ENCODE measurements at regions not wholly inside any gene's neighbourhood (a gene's known extent, or its start where the extent isn't known, plus 50 kb on each side); places are given as distances from the start of the nearest gene placed in this dataset.

GRCh38 chr10:130606001-130606405 is 469.8 kb downstream of the GLRX3 start:
- Histone ChIP-seq H3K4me3 (ENCODE audit: low read depth, low read length) (no peak overlapping the region), H3K9me3 (ENCODE audit: control insufficient read depth, insufficient read depth, low read length) (no peaks in the 10 kb centered on the region; the same call in 1 of the 2 replicates), H3K4me1 (ENCODE audit: control insufficient read depth, insufficient read depth, low read length) (no peaks in the 10 kb centered on the region), H3K36me3 (ENCODE audit: control insufficient read depth, insufficient read depth, low read length) (no peaks in the 10 kb centered on the region), H3K27ac (ENCODE audit: low read depth, low read length) (no peak overlapping the region), H3K9ac (ENCODE audit: low read depth, low read length) (no peak overlapping the region), H3K27me3 (ENCODE audit: control insufficient read depth, insufficient read depth, low read length) (no peaks in the 10 kb centered on the region)

DNA sequence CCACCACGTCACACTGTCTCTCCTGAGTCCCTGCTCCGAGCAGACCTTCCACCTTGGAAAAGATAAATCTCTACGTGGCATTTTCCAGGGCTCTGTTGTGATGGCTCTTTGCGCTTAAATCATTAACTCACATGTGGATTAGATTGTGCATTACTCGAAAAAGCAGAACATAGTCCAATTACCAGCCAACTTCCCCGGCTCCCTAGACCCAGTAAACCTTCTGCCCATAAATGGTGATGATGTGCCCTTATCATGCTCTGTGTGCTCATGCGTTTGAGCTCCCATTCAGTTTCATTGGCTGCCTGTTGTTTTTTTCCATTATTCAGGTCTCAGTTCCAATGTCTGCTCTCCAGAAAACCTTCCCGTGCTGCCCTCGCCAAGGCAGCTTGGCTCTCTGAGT is 471.2 kb downstream of the GLRX3 start:
- no peaks in the 10 kb centered on the region for H3K36me3 ChIP-seq (ENCODE audit: control insufficient read depth, insufficient read depth, low read length)
- H3K9ac ChIP-seq (ENCODE audit: low read depth, low read length), result no peak overlapping the region
- H3K4me3 ChIP-seq (ENCODE audit: low read depth, low read length), result no peak overlapping the region
- H3K4me1 ChIP-seq (ENCODE audit: control insufficient read depth, insufficient read depth, low read length), result no peaks in the 10 kb centered on the region
- H3K27me3 ChIP-seq (ENCODE audit: control insufficient read depth, insufficient read depth, low read length), result no peaks in the 10 kb centered on the region
- no peak overlapping the region for H3K27ac ChIP-seq (ENCODE audit: low read depth, low read length)
- peaks cover under 1% of the 10 kb centered on the region; the same call in 1 of the 2 replicates for H3K9me3 ChIP-seq (ENCODE audit: control insufficient read depth, insufficient read depth, low read length)

DNA sequence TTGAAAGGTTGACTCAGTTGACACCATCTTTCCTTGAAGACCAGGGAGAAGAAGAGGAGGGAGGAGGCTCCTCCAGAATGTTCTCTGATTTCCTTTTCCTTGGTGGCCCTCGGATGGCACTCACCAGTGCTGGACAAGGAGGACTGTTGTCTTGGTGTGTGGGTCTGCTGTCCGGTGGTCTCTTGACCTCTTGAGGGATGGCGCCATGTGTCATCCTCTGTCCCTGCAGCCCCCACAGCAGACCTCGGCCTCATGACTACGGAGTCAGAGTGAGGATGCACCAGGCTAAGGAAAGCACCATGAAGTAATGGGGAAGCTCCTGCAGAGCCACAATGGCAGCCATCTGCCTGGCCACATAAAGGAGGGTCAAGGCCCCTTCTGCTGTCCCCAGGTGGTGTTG is 475.0 kb downstream of the GLRX3 start:
- no peak overlapping the region for H3K27ac ChIP-seq (ENCODE audit: low read depth, low read length)
- no peaks in the 10 kb centered on the region for H3K27me3 ChIP-seq (ENCODE audit: control insufficient read depth, insufficient read depth, low read length)
- no peak overlapping the region for H3K4me3 ChIP-seq (ENCODE audit: low read depth, low read length)
- H3K9ac ChIP-seq (ENCODE audit: low read depth, low read length), result no peak overlapping the region
- peaks cover 17% of the 10 kb centered on the region for H3K4me1 ChIP-seq (ENCODE audit: control insufficient read depth, insufficient read depth, low read length)
- H3K36me3 ChIP-seq (ENCODE audit: control insufficient read depth, insufficient read depth, low read length), result no peaks in the 10 kb centered on the region
- H3K9me3 ChIP-seq (ENCODE audit: control insufficient read depth, insufficient read depth, low read length), result peaks cover 11% of the 10 kb centered on the region; the same call in 1 of the 2 replicates

GRCh38 chr10:130615457-130615856 is 479.3 kb downstream of the GLRX3 start:
- Histone ChIP-seq H3K27ac (ENCODE audit: low read depth, low read length) (no peak overlapping the region), H3K4me3 (ENCODE audit: low read depth, low read length) (peak overlapping the region; percentile 12; the same call in 1 of the 2 replicates), H3K9me3 (ENCODE audit: control insufficient read depth, insufficient read depth, low read length) (peaks cover 11% of the 10 kb centered on the region; the same call in 1 of the 2 replicates), H3K27me3 (ENCODE audit: control insufficient read depth, insufficient read depth, low read length) (no peaks in the 10 kb centered on the region), H3K4me1 (ENCODE audit: control insufficient read depth, insufficient read depth, low read length) (peaks cover 25% of the 10 kb centered on the region), H3K36me3 (ENCODE audit: control insufficient read depth, insufficient read depth, low read length) (no peaks in the 10 kb centered on the region), H3K9ac (ENCODE audit: low read depth, low read length) (no peak overlapping the region)

GRCh38 chr10:130617985-130618384 is 481.8 kb downstream of the GLRX3 start:
- Histone ChIP-seq H3K9me3 (ENCODE audit: control insufficient read depth, insufficient read depth, low read length) (peaks cover 4% of the 10 kb centered on the region; the same call in 1 of the 2 replicates), H3K9ac (ENCODE audit: low read depth, low read length) (no peak overlapping the region), H3K27ac (ENCODE audit: low read depth, low read length) (no peak overlapping the region), H3K4me3 (ENCODE audit: low read depth, low read length) (no peak overlapping the region), H3K4me1 (ENCODE audit: control insufficient read depth, insufficient read depth, low read length) (peaks cover 34% of the 10 kb centered on the region), H3K36me3 (ENCODE audit: control insufficient read depth, insufficient read depth, low read length) (no peaks in the 10 kb centered on the region), H3K27me3 (ENCODE audit: control insufficient read depth, insufficient read depth, low read length) (no peaks in the 10 kb centered on the region)

DNA sequence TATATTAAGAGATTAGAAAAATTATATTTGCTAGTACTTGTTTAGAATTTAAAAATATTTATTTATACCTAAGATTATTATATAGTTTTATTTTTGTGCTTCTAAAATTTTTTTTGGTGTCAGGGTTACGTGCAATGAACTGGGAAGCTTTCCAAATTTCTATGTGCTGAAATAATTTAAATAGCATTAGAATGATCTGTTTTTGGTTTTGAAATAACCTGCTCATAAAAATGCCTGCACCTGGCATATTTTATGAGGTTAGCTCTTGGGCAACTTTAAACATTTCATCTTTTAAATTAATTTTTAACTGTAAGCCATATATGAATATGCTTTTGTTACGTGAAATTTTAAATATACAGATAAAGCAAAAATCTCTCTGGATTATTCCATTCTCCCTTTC is 482.5 kb downstream of the GLRX3 start:
- Histone ChIP-seq H3K36me3 (ENCODE audit: control insufficient read depth, insufficient read depth, low read length) (no peaks in the 10 kb centered on the region), H3K4me3 (ENCODE audit: low read depth, low read length) (no peak overlapping the region), H3K27me3 (ENCODE audit: control insufficient read depth, insufficient read depth, low read length) (no peaks in the 10 kb centered on the region), H3K4me1 (ENCODE audit: control insufficient read depth, insufficient read depth, low read length) (peaks cover 34% of the 10 kb centered on the region), H3K27ac (ENCODE audit: low read depth, low read length) (no peak overlapping the region), H3K9ac (ENCODE audit: low read depth, low read length) (no peak overlapping the region), H3K9me3 (ENCODE audit: control insufficient read depth, insufficient read depth, low read length) (no peaks in the 10 kb centered on the region)

GRCh38 chr10:130621231-130621775 is 485.1 kb downstream of the GLRX3 start:
- Histone ChIP-seq H3K27me3 (ENCODE audit: control insufficient read depth, insufficient read depth, low read length) (no peaks in the 10 kb centered on the region), H3K27ac (ENCODE audit: low read depth, low read length) (no peak overlapping the region), H3K4me1 (ENCODE audit: control insufficient read depth, insufficient read depth, low read length) (peaks cover 17% of the 10 kb centered on the region), H3K36me3 (ENCODE audit: control insufficient read depth, insufficient read depth, low read length) (no peaks in the 10 kb centered on the region), H3K4me3 (ENCODE audit: low read depth, low read length) (no peak overlapping the region), H3K9me3 (ENCODE audit: control insufficient read depth, insufficient read depth, low read length) (no peaks in the 10 kb centered on the region), H3K9ac (ENCODE audit: low read depth, low read length) (no peak overlapping the region)

DNA sequence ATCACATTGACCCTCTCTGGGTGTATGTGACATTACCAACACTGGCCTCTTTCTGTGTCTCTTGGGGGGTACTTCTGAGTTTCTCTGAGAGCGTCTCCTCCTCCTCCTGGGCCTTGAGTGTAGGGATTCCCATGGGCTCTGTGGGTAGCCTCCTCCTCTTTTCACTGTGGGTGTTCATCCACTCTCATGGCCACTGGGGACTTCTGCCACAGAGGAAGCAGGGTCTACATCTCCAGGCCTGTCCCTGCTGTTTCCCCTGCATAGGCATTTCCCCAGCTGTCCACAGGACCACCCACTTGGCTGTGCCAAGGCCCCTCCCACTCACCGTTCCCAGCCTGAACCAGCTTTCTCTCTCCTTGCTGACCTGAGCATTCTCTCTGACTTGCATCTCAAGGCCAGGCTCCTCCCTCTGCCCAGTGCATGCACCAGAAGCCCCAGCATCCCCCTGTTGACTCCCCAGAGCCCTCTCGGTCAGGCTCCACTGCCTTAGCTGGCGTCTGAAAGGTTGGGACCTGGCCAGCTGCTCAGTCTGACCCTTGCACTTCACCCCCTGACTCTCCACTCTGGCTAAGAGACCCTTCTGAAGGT is 487.6 kb downstream of the GLRX3 start:
- no peak overlapping the region for H3K27ac ChIP-seq (ENCODE audit: low read depth, low read length)
- H3K4me1 ChIP-seq (ENCODE audit: control insufficient read depth, insufficient read depth, low read length), result peaks cover 9% of the 10 kb centered on the region
- no peak overlapping the region for H3K9ac ChIP-seq (ENCODE audit: low read depth, low read length)
- no peaks in the 10 kb centered on the region for H3K27me3 ChIP-seq (ENCODE audit: control insufficient read depth, insufficient read depth, low read length)
- no peaks in the 10 kb centered on the region for H3K36me3 ChIP-seq (ENCODE audit: control insufficient read depth, insufficient read depth, low read length)
- H3K9me3 ChIP-seq (ENCODE audit: control insufficient read depth, insufficient read depth, low read length), result no peaks in the 10 kb centered on the region
- no peak overlapping the region for H3K4me3 ChIP-seq (ENCODE audit: low read depth, low read length)

GRCh38 chr10:130627346-130628045 is 491.3 kb downstream of the GLRX3 start:
- Histone ChIP-seq H3K27me3 (ENCODE audit: control insufficient read depth, insufficient read depth, low read length) (no peaks in the 10 kb centered on the region), H3K27ac (ENCODE audit: low read depth, low read length) (no peak overlapping the region), H3K36me3 (ENCODE audit: control insufficient read depth, insufficient read depth, low read length) (no peaks in the 10 kb centered on the region), H3K9ac (ENCODE audit: low read depth, low read length) (no peak overlapping the region), H3K4me3 (ENCODE audit: low read depth, low read length) (no peak overlapping the region), H3K9me3 (ENCODE audit: control insufficient read depth, insufficient read depth, low read length) (no peaks in the 10 kb centered on the region), H3K4me1 (ENCODE audit: control insufficient read depth, insufficient read depth, low read length) (no peaks in the 10 kb centered on the region)

GRCh38 chr10:130630135-130630534 is 493.9 kb downstream of the GLRX3 start:
- Histone ChIP-seq H3K36me3 (ENCODE audit: control insufficient read depth, insufficient read depth, low read length) (no peaks in the 10 kb centered on the region), H3K27ac (ENCODE audit: low read depth, low read length) (no peak overlapping the region), H3K9ac (ENCODE audit: low read depth, low read length) (no peak overlapping the region), H3K4me1 (ENCODE audit: control insufficient read depth, insufficient read depth, low read length) (peaks cover 4% of the 10 kb centered on the region), H3K4me3 (ENCODE audit: low read depth, low read length) (no peak overlapping the region), H3K27me3 (ENCODE audit: control insufficient read depth, insufficient read depth, low read length) (no peaks in the 10 kb centered on the region), H3K9me3 (ENCODE audit: control insufficient read depth, insufficient read depth, low read length) (no peaks in the 10 kb centered on the region)

Measured in HUES48 (cell line).